ENCODE measurements at regions not wholly inside any gene's neighbourhood (a gene's known extent, or its start where the extent isn't known, plus 50 kb on each side); places are given as distances from the start of the nearest gene placed in this dataset.

DNA sequence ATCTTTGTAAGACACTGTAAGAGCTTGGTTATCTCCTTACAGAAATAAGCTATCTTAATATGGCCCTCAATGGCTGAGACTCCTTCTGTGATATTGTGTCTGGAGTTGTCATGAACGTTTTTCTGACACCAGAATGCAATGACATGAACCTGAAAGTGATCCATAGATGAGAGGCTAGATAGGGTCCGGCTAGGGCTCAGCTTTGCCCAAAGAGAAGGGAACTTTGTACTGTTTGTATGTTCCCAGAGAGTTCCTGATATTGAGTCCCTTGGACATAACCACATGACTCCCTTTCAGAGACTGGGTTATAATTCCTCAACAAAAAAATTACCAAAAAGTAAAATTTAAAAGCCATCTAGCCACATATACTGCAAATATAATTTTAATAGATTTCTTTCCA, 575.8 kb upstream of the CLINT1 start (continued):
- TF ChIP-seq, protein P1, sequence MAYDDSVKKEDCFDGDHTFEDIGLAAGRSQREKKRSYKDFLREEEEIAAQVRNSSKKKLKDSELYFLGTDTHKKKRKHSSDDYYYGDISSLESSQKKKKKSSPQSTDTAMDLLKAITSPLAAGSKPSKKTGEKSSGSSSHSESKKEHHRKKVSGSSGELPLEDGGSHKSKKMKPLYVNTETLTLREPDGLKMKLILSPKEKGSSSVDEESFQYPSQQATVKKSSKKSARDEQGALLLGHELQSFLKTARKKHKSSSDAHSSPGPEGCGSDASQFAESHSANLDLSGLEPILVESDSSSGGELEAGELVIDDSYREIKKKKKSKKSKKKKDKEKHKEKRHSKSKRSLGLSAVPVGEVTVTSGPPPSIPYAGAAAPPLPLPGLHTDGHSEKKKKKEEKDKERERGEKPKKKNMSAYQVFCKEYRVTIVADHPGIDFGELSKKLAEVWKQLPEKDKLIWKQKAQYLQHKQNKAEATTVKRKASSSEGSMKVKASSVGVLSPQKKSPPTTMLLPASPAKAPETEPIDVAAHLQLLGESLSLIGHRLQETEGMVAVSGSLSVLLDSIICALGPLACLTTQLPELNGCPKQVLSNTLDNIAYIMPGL (CRISPR knock-in tag; IDR thresholded peaks at IDR 0.05): no peak

DNA sequence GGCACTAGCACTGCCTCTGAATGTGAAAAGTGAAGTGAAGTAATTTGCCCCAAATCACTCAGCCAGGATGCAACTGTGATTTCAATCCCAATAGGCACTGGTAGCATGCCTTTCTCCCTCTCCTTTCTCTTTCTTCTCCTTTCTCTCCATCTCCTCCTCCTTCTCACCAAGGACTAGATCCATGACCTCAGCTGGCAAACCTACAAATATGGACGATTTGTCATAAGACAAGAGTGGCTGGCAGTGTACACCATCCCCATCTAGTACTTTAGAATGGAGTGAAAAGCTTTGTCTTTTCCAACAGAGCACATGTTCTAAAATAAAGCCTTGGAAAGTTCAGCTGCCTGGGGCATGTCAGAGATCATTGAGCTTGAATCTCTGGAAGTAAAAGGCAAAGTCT, 574.7 kb upstream of the CLINT1 start:
- ChIA-PET POLR2A (no interaction called here), CTCF (no interaction called here)
- TF ChIP-seq JAZF1 (CRISPR knock-in tag; IDR thresholded peaks at IDR 0.05) (no peak), ZNF232 (CRISPR knock-in tag; IDR thresholded peaks at IDR 0.05) (no peak), FOXJ3 (CRISPR knock-in tag; IDR thresholded peaks at IDR 0.05; ENCODE audit: borderline replicate concordance) (no peak), MXD4 (CRISPR knock-in tag; IDR thresholded peaks at IDR 0.05; ENCODE audit: borderline replicate concordance) (no peak), CBFB (CRISPR knock-in tag; IDR thresholded peaks at IDR 0.05; ENCODE audit: low read depth) (no peak), SP1 (CRISPR knock-in tag; conservative IDR thresholded peaks at IDR 0.05) (no peak), ESRRA (CRISPR knock-in tag; IDR thresholded peaks at IDR 0.05; ENCODE audit: borderline replicate concordance) (no peak), ZNF423 (CRISPR knock-in tag; IDR thresholded peaks at IDR 0.05) (no peak), TP53 (CRISPR knock-in tag; IDR thresholded peaks at IDR 0.05) (no peak), NR1H2 (CRISPR knock-in tag; IDR thresholded peaks at IDR 0.05) (no peak), GABPB1 (CRISPR knock-in tag; IDR thresholded peaks at IDR 0.05) (no peak), RELA (CRISPR knock-in tag; IDR thresholded peaks at IDR 0.05; ENCODE audit: borderline replicate concordance) (no peak)
- TF ChIP-seq, protein P2, sequence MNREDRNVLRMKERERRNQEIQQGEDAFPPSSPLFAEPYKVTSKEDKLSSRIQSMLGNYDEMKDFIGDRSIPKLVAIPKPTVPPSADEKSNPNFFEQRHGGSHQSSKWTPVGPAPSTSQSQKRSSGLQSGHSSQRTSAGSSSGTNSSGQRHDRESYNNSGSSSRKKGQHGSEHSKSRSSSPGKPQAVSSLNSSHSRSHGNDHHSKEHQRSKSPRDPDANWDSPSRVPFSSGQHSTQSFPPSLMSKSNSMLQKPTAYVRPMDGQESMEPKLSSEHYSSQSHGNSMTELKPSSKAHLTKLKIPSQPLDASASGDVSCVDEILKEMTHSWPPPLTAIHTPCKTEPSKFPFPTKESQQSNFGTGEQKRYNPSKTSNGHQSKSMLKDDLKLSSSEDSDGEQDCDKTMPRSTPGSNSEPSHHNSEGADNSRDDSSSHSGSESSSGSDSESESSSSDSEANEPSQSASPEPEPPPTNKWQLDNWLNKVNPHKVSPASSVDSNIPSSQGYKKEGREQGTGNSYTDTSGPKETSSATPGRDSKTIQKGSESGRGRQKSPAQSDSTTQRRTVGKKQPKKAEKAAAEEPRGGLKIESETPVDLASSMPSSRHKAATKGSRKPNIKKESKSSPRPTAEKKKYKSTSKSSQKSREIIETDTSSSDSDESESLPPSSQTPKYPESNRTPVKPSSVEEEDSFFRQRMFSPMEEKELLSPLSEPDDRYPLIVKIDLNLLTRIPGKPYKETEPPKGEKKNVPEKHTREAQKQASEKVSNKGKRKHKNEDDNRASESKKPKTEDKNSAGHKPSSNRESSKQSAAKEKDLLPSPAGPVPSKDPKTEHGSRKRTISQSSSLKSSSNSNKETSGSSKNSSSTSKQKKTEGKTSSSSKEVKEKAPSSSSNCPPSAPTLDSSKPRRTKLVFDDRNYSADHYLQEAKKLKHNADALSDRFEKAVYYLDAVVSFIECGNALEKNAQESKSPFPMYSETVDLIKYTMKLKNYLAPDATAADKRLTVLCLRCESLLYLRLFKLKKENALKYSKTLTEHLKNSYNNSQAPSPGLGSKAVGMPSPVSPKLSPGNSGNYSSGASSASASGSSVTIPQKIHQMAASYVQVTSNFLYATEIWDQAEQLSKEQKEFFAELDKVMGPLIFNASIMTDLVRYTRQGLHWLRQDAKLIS (CRISPR knock-in tag; IDR thresholded peaks at IDR 0.05; ENCODE audit: borderline replicate concordance): no peak
- TF ChIP-seq, protein P3, sequence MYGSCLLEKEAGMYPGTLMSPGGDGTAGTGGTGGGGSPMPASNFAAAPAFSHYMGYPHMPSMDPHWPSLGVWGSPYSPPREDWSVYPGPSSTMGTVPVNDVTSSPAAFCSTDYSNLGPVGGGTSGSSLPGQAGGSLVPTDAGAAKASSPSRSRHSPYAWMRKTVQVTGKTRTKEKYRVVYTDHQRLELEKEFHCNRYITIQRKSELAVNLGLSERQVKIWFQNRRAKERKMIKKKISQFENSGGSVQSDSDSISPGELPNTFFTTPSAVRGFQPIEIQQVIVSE (CRISPR knock-in tag; IDR thresholded peaks at IDR 0.05; ENCODE audit: borderline replicate concordance): no peak
- TF ChIP-seq, protein P4, sequence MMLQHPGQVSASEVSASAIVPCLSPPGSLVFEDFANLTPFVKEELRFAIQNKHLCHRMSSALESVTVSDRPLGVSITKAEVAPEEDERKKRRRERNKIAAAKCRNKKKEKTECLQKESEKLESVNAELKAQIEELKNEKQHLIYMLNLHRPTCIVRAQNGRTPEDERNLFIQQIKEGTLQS (CRISPR knock-in tag; conservative IDR thresholded peaks at IDR 0.05): no peak
- TF ChIP-seq, protein P5, sequence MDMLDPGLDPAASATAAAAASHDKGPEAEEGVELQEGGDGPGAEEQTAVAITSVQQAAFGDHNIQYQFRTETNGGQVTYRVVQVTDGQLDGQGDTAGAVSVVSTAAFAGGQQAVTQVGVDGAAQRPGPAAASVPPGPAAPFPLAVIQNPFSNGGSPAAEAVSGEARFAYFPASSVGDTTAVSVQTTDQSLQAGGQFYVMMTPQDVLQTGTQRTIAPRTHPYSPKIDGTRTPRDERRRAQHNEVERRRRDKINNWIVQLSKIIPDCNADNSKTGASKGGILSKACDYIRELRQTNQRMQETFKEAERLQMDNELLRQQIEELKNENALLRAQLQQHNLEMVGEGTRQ (CRISPR knock-in tag; IDR thresholded peaks at IDR 0.05): no peak
- TF ChIP-seq, protein P6, sequence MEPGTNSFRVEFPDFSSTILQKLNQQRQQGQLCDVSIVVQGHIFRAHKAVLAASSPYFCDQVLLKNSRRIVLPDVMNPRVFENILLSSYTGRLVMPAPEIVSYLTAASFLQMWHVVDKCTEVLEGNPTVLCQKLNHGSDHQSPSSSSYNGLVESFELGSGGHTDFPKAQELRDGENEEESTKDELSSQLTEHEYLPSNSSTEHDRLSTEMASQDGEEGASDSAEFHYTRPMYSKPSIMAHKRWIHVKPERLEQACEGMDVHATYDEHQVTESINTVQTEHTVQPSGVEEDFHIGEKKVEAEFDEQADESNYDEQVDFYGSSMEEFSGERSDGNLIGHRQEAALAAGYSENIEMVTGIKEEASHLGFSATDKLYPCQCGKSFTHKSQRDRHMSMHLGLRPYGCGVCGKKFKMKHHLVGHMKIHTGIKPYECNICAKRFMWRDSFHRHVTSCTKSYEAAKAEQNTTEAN (CRISPR knock-in tag; IDR thresholded peaks at IDR 0.05): no peak
- TF ChIP-seq, protein P7, sequence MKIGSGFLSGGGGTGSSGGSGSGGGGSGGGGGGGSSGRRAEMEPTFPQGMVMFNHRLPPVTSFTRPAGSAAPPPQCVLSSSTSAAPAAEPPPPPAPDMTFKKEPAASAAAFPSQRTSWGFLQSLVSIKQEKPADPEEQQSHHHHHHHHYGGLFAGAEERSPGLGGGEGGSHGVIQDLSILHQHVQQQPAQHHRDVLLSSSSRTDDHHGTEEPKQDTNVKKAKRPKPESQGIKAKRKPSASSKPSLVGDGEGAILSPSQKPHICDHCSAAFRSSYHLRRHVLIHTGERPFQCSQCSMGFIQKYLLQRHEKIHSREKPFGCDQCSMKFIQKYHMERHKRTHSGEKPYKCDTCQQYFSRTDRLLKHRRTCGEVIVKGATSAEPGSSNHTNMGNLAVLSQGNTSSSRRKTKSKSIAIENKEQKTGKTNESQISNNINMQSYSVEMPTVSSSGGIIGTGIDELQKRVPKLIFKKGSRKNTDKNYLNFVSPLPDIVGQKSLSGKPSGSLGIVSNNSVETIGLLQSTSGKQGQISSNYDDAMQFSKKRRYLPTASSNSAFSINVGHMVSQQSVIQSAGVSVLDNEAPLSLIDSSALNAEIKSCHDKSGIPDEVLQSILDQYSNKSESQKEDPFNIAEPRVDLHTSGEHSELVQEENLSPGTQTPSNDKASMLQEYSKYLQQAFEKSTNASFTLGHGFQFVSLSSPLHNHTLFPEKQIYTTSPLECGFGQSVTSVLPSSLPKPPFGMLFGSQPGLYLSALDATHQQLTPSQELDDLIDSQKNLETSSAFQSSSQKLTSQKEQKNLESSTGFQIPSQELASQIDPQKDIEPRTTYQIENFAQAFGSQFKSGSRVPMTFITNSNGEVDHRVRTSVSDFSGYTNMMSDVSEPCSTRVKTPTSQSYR (CRISPR knock-in tag; IDR thresholded peaks at IDR 0.05): no peak
- no peaks in the 10 kb centered on the region for H3K27me3 Mint-ChIP-seq (ENCODE audit: low read depth)
- no peak for ATAC-seq
- H3K36me3 Mint-ChIP-seq: no peaks in the 10 kb centered on the region
- H3K4me3 Mint-ChIP-seq: no peak overlapping the region
- no peak overlapping the region for H3K27ac Mint-ChIP-seq
- DNase-seq (ENCODE audit: low spot score): no peak
- peaks cover 20% of the 10 kb centered on the region for H3K9me3 Mint-ChIP-seq
- H3K4me1 Mint-ChIP-seq: no peaks in the 10 kb centered on the region

Data from WTC11 (cell line).